HepG2 (cell line): ENCODE measurements at regions not wholly inside any gene's neighbourhood (a gene's known extent, or its start where the extent isn't known, plus 50 kb on each side); places are given as distances from the start of the nearest gene placed in this dataset.

ENCODE experiments used
- ATAC-seq: fragments of 200-7000 bp; cut with Tn5 transposase; 3 replicates; pipeline ENCODE4 v1.9.1; 2020; ENCODE audit warnings: mild to moderate bottlenecking, moderate library complexity
- BruUV-seq: library from RNA; stranded (reverse); fragments of 400-500 nt; replicated peaks from 2 replicates; lab custom pipeline; 2021; lab: Mats Ljungman, UMichigan
- CTCF ChIA-PET: fragments of 300-600 bp; formaldehyde crosslinking; extraction: SDS; loops from one replicate; lab custom pipeline; 2021; ENCODE audit warnings: low total read pairs, inconsistent platforms, low intra/inter-chr PET ratio; lab: Yijun Ruan, JAX
- POLR2A ChIA-PET: fragments of 350-600 bp; sonication (Branson Sonifier 250); formaldehyde crosslinking; loops from one replicate; lab custom pipeline; 2020; ENCODE audit warnings: antibody characterized with exemption, inconsistent platforms; lab: Yijun Ruan, JAX
- DNase-seq: peaks from one replicate; pipeline ENCODE4 v3.0.0-alpha.2; 2015; ENCODE audit warnings: low spot score
- FAIRE-seq: peaks from 3 replicates; lab custom pipeline; 2011; peaks lifted over from hg19 to GRCh38; lab: Jason Lieb, UNC
- H2AFZ ChIP-seq: one replicate; pipeline ENCODE4 v1.6.1; 2011; ENCODE audit warnings: low read length, inconsistent platforms
- H3K27ac ChIP-seq: fragments of 300-600 bp; 3 replicates; pipeline ENCODE4 v1.8.0; 2011; ENCODE audit warnings: mixed run types, mild to moderate bottlenecking, mixed read lengths, low read length, inconsistent platforms; ENCODE audit not compliant: insufficient read depth; ENCODE audit errors: extremely low read length
- H3K27me3 ChIP-seq, 2 experiments: fragments of 200-600 bp in 1 of 2; 2 replicates in 1 of 2; 3 replicates in 1 of 2; pipeline versions ENCODE4 v1.6.0 to v1.8.0; 2011; ENCODE audit warnings: low read length in 2 of 2, mild to moderate bottlenecking in 2 of 2, moderate library complexity in 2 of 2, inconsistent platforms in 1 of 2; ENCODE audit not compliant: insufficient read depth in 2 of 2, control insufficient read depth in 1 of 2
- H3K36me3 ChIP-seq, 2 experiments: fragments of 200-600 bp in 1 of 2; replicated peaks in 1 of 2; 2 replicates in 1 of 2; 3 replicates in 1 of 2; pipeline versions ENCODE4 v1.5.1 to v1.8.0; 2011; ENCODE audit warnings: low read length in 2 of 2, inconsistent platforms in 1 of 2; ENCODE audit not compliant: insufficient read depth in 2 of 2, control insufficient read depth in 1 of 2
- H3K4me1 ChIP-seq: 2 replicates; pipeline ENCODE4 v1.5.1; 2012; ENCODE audit warnings: low read length, inconsistent platforms; ENCODE audit not compliant: insufficient read depth
- H3K4me2 ChIP-seq: 2 replicates; pipeline ENCODE4 v1.6.0; 2011; ENCODE audit warnings: low read depth, low read length, inconsistent platforms
- H3K4me3 ChIP-seq, 3 experiments: fragments of 200-600 bp in 1 of 3; sonication (generic), shearing (Covaris generic) in 1 of 3; replicated peaks in 1 of 3; 2 replicates each; pipeline ENCODE4 v1.5.1; 2011 to 2016; ENCODE audit warnings: low read length in 3 of 3, inconsistent platforms in 2 of 3, low read depth in 2 of 3, mild to moderate bottlenecking in 2 of 3, control low read depth in 1 of 3, mixed read lengths in 1 of 3; ENCODE audit not compliant: insufficient read depth in 1 of 3
- H3K79me2 ChIP-seq: one replicate; pipeline ENCODE4 v1.6.1; 2011; ENCODE audit warnings: low read length, inconsistent platforms; ENCODE audit not compliant: insufficient read depth
- H3K9ac ChIP-seq: 2 replicates; pipeline ENCODE4 v1.6.0; 2011; ENCODE audit warnings: mild to moderate bottlenecking, low read depth, low read length, inconsistent platforms; ENCODE audit not compliant: insufficient read depth
- H3K9me3 ChIP-seq: 2 replicates; pipeline ENCODE4 v1.5.1; 2012; ENCODE audit warnings: mild to moderate bottlenecking, low read length
- H4K20me1 ChIP-seq: 2 replicates; pipeline ENCODE4 v1.6.0; 2011; ENCODE audit warnings: inconsistent platforms, mild to moderate bottlenecking, low read length, moderate library complexity; ENCODE audit not compliant: insufficient read depth
- CEBPZ ChIP-seq: IDR thresholded peaks from 2 replicates; pipeline ENCODE4 v1.6.1; 2012; ENCODE audit warnings: low read length, improper control_type of control experiment
- FLYWCH1 ChIP-seq: sonication (generic); formaldehyde crosslinking; IDR thresholded peaks from 2 replicates; pipeline ENCODE4 v1.8.1; 2023; ENCODE audit warnings: mild to moderate bottlenecking, missing genetic modification reagents
- PRDM15 ChIP-seq: sonication (generic); formaldehyde crosslinking; IDR thresholded peaks from 2 replicates; pipeline ENCODE4 v1.4.0; 2020; ENCODE audit warnings: missing genetic modification reagents
- RFX3 ChIP-seq: IDR thresholded peaks from 2 replicates; pipeline ENCODE4 v1.6.1; 2016; ENCODE audit warnings: missing biosample characterization, missing genetic modification reagents
- SUZ12 ChIP-seq: fragments of 150-350 bp; IDR thresholded peaks from 2 replicates; pipeline ENCODE4 v1.6.1; 2014; ENCODE audit warnings: low read depth, low read length
- ZNF354B ChIP-seq: sonication (generic); formaldehyde crosslinking; IDR thresholded peaks from 2 replicates; pipeline ENCODE4 v1.8.0; 2022; ENCODE audit warnings: mild to moderate bottlenecking, missing genetic modification reagents
- ZNF713 ChIP-seq: sonication (generic); formaldehyde crosslinking; IDR thresholded peaks from 2 replicates; pipeline ENCODE4 v1.4.0; 2020; ENCODE audit warnings: mild to moderate bottlenecking, missing genetic modification reagents
- ZNF782 ChIP-seq: sonication (generic); formaldehyde crosslinking; IDR thresholded peaks from 2 replicates; pipeline ENCODE4 v1.4.0; 2020; ENCODE audit warnings: missing genetic modification reagents, mild to moderate bottlenecking, borderline replicate concordance
- WGBS: methylation state at CpG from one replicate; pipeline ENCODE4 v1.1.6; 2017; ENCODE audit warnings: low lambda C conversion rate; 5-methylcytosine and 5-hydroxymethylcytosine counted together
- in situ Hi-C: cut with HindIII; loops from 2 replicates; pipeline ENCODE4 v1.10.0; 2017; ENCODE audit warnings: low pct_unique_long_range_greater_than_20kb; ENCODE audit not compliant: extremely low pct_ligation_motif_present
- intact Hi-C: fragments of 100-400 bp; cut with micrococcal nuclease; formaldehyde crosslinking; loops from one replicate; pipeline ENCODE4 v1.10.0; 2022; ENCODE audit not compliant: unreplicated experiment
- TF ChIP-seq, protein P1 (sequence below): sonication (generic); formaldehyde crosslinking; IDR thresholded peaks from 2 replicates; pipeline ENCODE4 v1.8.1; 2023; ENCODE audit warnings: mild to moderate bottlenecking, moderate library complexity, missing genetic modification reagents
- TF ChIP-seq, protein P2 (sequence below): sonication (generic); formaldehyde crosslinking; IDR thresholded peaks from 2 replicates; pipeline ENCODE4 v1.5.0; 2020; ENCODE audit warnings: missing genetic modification reagents
- TF ChIP-seq, protein P3 (sequence below): sonication (generic); formaldehyde crosslinking; IDR thresholded peaks from 2 replicates; pipeline ENCODE4 v1.8.1; 2023; ENCODE audit warnings: mild to moderate bottlenecking, missing genetic modification reagents
- TF ChIP-seq, protein P4 (sequence below): IDR thresholded peaks from 2 replicates; pipeline ENCODE4 v1.6.1; 2018; ENCODE audit warnings: missing genetic modification reagents

- TF ChIP-seq, protein P1, sequence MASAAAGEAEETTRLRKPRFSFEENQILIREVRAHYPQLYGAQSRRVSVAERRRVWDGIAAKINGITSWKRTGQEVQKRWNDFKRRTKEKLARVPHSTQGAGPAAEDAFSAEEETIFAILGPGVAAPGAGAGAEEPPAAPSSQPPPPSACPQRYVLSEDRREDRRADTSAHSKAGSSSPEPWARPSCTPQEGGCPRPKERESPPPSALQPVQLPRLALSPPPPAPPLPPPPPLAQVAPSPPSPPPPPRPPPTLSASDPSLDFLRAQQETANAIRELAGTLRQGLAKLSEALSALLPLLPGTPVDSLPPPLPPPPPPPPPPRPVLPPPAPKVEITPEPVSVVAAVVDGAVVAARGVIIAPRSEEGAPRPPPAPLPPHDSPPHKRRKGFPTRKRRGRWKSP (CRISPR knock-in tag), result no peak
- TF ChIP-seq CEBPZ, result no peak
Measured at GRCh38 chr10:89093728-89094127, 103.1 kb downstream of the FAS start (continued).

- no peaks in the 10 kb centered on the region for H3K4me1 ChIP-seq
- WGBS, result 4% methylated on average over 4 of the region's 4 CpGs
- no peaks in the 10 kb centered on the region; a peak in 1 of 5 replicates for H3K27me3 ChIP-seq
- DNase-seq (no peak), ATAC-seq (no peak), FAIRE-seq (no peak)
- in situ Hi-C loops, result no loop called here
- no TSS peak for BruUV-seq
- CTCF ChIA-PET, result no interaction called here
- no peaks in the 10 kb centered on the region for H3K9me3 ChIP-seq
- H3K4me3 ChIP-seq, result no peak overlapping the region
- POLR2A ChIA-PET, result no interaction called here
- intact Hi-C loops, result no loop called here
- H4K20me1 ChIP-seq, result no peaks in the 10 kb centered on the region
- no peak overlapping the region for H3K27ac ChIP-seq
- no peak overlapping the region for H3K9ac ChIP-seq
- H3K4me2 ChIP-seq, result no peak overlapping the region
- no peaks in the 10 kb centered on the region for H3K36me3 ChIP-seq
- no peak overlapping the region for H2AFZ ChIP-seq
- no peaks in the 10 kb centered on the region for H3K79me2 ChIP-seq
- TF ChIP-seq PRDM15 (CRISPR knock-in tag) (no peak), ZNF354B (CRISPR knock-in tag) (no peak), FLYWCH1 (no peak), SUZ12 (no peak), ZNF782 (CRISPR knock-in tag) (no peak), ZNF713 (no peak), RFX3 (CRISPR knock-in tag) (no peak)
- TF ChIP-seq, protein P2, sequence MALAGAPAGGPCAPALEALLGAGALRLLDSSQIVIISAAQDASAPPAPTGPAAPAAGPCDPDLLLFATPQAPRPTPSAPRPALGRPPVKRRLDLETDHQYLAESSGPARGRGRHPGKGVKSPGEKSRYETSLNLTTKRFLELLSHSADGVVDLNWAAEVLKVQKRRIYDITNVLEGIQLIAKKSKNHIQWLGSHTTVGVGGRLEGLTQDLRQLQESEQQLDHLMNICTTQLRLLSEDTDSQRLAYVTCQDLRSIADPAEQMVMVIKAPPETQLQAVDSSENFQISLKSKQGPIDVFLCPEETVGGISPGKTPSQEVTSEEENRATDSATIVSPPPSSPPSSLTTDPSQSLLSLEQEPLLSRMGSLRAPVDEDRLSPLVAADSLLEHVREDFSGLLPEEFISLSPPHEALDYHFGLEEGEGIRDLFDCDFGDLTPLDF (CRISPR knock-in tag), result no peak
- TF ChIP-seq, protein P3, sequence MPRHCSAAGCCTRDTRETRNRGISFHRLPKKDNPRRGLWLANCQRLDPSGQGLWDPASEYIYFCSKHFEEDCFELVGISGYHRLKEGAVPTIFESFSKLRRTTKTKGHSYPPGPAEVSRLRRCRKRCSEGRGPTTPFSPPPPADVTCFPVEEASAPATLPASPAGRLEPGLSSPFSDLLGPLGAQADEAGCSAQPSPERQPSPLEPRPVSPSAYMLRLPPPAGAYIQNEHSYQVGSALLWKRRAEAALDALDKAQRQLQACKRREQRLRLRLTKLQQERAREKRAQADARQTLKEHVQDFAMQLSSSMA (CRISPR knock-in tag), result no peak
- TF ChIP-seq, protein P4, sequence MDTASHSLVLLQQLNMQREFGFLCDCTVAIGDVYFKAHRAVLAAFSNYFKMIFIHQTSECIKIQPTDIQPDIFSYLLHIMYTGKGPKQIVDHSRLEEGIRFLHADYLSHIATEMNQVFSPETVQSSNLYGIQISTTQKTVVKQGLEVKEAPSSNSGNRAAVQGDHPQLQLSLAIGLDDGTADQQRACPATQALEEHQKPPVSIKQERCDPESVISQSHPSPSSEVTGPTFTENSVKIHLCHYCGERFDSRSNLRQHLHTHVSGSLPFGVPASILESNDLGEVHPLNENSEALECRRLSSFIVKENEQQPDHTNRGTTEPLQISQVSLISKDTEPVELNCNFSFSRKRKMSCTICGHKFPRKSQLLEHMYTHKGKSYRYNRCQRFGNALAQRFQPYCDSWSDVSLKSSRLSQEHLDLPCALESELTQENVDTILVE, result no peak
Measured at GRCh38 chr10:89092981-89093380, 102.4 kb downstream of the FAS start.
